Activated naive CD4-positive, alpha-beta T cell treated with anti-CD3 and anti-CD28 coated beads, Interleukin-2, amount 50 U/mL, for 72 hours (primary cell): ENCODE measurements at regions not wholly inside any gene's neighbourhood (a gene's known extent, or its start where the extent isn't known, plus 50 kb on each side); places are given as distances from the start of the nearest gene placed in this dataset.
"Not testable (repeated sequence)": the region's sequence is repeated elsewhere in the genome, so short reads cannot be mapped to it uniquely, and the experiment has no call there.

Experiments used
- ATAC-seq, 2 donors: fragments of 150-1000 bp; cut with Tn5 transposase; 2 replicates each; pipeline ENCODE4 v1.10.0; 2021; ENCODE audit warnings: mild to moderate bottlenecking in 2 of 2, moderate library complexity in 2 of 2
- DNase-seq, 2 donors: peaks; one replicate each; pipeline ENCODE4 v3.0.0; 2021 to 2022; ENCODE audit warnings: low spot score in 2 of 2
- H3K27ac Mint-ChIP-seq, 2 donors: one replicate each; pipeline ENCODE4 v1.8.0; 2022; ENCODE audit warnings: mild to moderate bottlenecking in 2 of 2, mixed read lengths in 2 of 2
- H3K36me3 Mint-ChIP-seq, 2 donors: one replicate each; pipeline ENCODE4 v1.8.0; 2022; ENCODE audit warnings: mixed read lengths in 2 of 2
- H3K9me3 Mint-ChIP-seq, 2 donors: one replicate each; pipeline ENCODE4 v1.8.0; 2022; ENCODE audit warnings: mixed read lengths in 2 of 2

- Mint-ChIP-seq H3K9me3 (peaks cover 0 to 4% of the 10 kb centered on the region in 2 donors), H3K27ac (no peak overlapping the region), H3K36me3 (no peaks in the 10 kb centered on the region)
- ATAC-seq (no peak), DNase-seq (no peak)
Observed at GRCh38 chr7:118366363-118366762, 141.9 kb downstream of the ANKRD7 start.

DNA sequence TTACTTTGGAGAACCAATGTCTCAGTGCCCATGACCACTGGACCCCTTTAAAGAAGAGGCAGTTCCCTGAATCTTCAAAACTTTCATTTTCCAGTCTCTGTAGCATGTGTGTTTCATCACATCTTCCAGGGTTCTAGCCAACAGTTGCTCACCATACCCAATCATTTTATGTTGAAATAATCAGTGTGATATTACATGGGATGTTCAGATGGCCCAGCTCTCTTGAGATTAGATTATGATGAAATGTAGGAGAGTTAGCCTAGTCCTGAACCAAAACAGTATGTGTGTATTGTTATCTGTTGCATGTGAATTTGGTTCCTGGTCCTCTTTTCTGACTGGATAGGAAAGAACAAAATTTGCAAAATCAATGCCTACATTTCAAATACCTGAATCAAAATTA is 144.5 kb downstream of the ANKRD7 start:
- Mint-ChIP-seq H3K9me3 (peaks cover 0 to 9% of the 10 kb centered on the region in 2 donors), H3K36me3 (no peaks in the 10 kb centered on the region), H3K27ac (no peak overlapping the region)
- DNase-seq (no peak), ATAC-seq (no peak)

DNA sequence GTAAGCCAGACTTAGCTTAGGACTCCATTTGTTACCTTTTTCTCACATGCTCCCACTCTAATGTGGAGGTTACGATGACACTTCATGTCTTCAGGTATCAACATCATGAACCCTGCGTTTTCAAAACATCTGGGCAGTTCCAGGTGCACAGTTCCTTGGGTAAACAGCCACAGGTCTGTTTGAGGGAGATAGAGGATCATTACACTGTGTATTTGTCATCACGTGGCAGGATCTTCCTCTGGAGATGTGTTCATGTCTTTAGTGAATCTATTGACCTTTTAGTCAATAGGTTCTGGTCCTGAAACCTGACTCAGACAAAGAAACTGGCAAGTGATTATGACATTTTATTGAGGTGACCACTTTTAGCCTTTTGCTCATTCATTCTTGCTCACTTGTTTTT is 145.5 kb downstream of the ANKRD7 start:
- Mint-ChIP-seq H3K27ac (no peak overlapping the region), H3K9me3 (peaks cover 0 to 12% of the 10 kb centered on the region in 2 donors), H3K36me3 (no peaks in the 10 kb centered on the region)
- DNase-seq = no peak
- ATAC-seq = no peak

DNA sequence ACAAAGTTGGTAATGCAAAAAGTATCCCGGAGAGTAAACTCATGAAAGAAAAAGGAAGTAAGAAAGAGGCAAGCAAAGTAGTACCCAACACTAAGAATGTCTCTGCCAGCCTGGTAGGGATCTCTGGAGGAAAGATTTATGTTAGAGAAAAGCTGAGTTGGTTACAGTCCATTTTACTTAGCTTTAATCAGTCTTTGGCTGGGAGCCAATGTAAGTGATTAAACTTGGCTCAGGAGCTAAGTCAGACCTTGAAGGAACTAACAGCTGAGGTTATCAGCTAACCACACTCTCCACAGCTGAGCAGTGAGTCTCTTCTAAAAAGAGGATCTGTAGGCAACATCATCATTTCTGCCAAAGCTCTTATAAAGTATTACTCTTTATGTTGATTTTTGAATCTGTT is 148.0 kb downstream of the ANKRD7 start:
- H3K9me3 Mint-ChIP-seq = peaks cover under 1 to 8% of the 10 kb centered on the region in 2 donors
- H3K36me3 Mint-ChIP-seq = no peaks in the 10 kb centered on the region
- no peak overlapping the region for H3K27ac Mint-ChIP-seq
- DNase-seq = no peak
- no peak for ATAC-seq

GRCh38 chr7:118389629-118390028 is 165.1 kb downstream of the ANKRD7 start:
- H3K9me3 Mint-ChIP-seq = peaks cover 0 to 4% of the 10 kb centered on the region in 2 donors
- no peak for DNase-seq
- H3K36me3 Mint-ChIP-seq = no peaks in the 10 kb centered on the region
- no peak overlapping the region for H3K27ac Mint-ChIP-seq
- ATAC-seq = no peak

GRCh38 chr7:118404211-118404610 is 179.7 kb downstream of the ANKRD7 start:
- no peak for ATAC-seq
- H3K9me3 Mint-ChIP-seq = peaks cover 4% of the 10 kb centered on the region in 2 donors
- H3K36me3 Mint-ChIP-seq = no peaks in the 10 kb centered on the region
- H3K27ac Mint-ChIP-seq = no peak overlapping the region
- no peak for DNase-seq

- Mint-ChIP-seq H3K9me3 (no peaks in the 10 kb centered on the region), H3K27ac (no peak overlapping the region), H3K36me3 (no peaks in the 10 kb centered on the region)
- DNase-seq = no peak
- ATAC-seq = no peak
Observed at GRCh38 chr7:118418433-118418832, 193.9 kb downstream of the ANKRD7 start.

DNA sequence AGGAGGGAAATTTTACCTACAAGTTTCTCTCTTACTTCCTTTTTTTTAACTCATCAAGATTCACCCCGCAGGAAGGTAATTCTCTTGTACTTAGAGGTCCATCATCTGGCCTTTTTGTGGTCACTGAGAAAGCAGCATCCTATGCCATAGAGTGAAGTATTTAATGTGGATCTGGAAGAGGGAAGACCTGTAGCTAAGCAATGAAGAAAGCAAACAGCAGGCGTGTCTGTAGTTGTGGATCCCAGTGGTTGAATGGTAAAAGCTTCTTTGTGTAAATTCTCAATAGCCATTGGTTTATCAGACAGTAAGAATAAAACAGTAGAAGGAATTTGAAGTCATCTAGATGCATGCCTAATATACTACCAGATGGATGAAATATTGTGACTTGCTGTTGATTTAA is 196.4 kb downstream of the ANKRD7 start:
- peaks cover 0 to 5% of the 10 kb centered on the region in 2 donors for H3K9me3 Mint-ChIP-seq
- DNase-seq = no peak
- no peaks in the 10 kb centered on the region for H3K36me3 Mint-ChIP-seq
- H3K27ac Mint-ChIP-seq = no peak overlapping the region
- ATAC-seq = no peak

DNA sequence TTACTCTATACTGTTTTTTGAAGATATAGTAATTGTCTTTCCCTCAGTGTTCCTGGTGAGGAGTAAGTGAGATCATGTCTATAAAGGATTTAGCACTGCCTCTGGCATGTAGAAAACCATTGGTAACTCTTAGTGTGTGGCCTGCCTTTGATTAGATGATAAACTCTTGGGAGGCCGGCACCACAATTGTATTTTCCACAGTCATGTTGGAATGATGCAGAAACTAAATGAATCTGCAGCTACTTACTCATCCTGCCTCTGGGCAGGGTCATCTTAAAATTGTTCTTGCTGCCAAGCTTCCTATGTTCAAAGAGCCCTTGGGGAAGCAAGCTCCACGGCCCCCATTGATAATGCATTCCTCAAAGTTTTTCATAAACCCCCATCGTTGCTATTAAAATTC is 204.6 kb downstream of the ANKRD7 start:
- H3K9me3 Mint-ChIP-seq = peaks cover 22 to 27% of the 10 kb centered on the region in 2 donors
- no peak for ATAC-seq

DNA sequence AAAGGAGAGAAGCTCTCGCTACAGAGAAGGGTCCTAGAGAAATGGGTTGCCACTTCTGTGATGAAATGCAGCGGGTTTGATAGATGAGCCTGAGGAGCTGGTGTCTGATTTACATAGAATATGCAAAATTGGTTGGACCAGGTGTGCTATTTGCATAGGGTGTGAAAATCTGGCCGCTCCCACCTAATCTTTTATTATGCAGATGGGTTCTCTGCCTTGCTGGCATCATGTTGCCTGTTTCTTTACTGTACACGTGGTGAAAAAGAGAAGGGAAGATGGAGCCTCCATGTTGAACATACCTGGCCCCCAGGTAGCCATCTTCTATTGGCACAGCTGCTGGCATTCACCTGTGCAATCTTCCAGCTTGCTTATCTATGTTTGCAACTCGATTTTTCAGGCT is 212.2 kb downstream of the ANKRD7 start:
- peaks cover 0 to 13% of the 10 kb centered on the region in 2 donors for H3K36me3 Mint-ChIP-seq
- H3K27ac Mint-ChIP-seq = no peak overlapping the region
- no peak for DNase-seq
- peaks cover 35% of the 10 kb centered on the region in 2 donors for H3K9me3 Mint-ChIP-seq
- ATAC-seq = no peak

More for the DNA sequence above, 204.6 kb downstream of the ANKRD7 start:
- Mint-ChIP-seq H3K27ac (no peak overlapping the region), H3K36me3 (peaks cover 0 to 4% of the 10 kb centered on the region in 2 donors)
- DNase-seq = no peak

GRCh38 chr7:118449030-118449429 is 224.5 kb downstream of the ANKRD7 start:
- not testable (repeated sequence) for DNase-seq, H3K36me3 Mint-ChIP-seq, ATAC-seq, H3K27ac Mint-ChIP-seq
- H3K9me3 Mint-ChIP-seq = peaks cover 1 to 12% of the 10 kb centered on the region in 2 donors

- no peak for DNase-seq
- no peak for ATAC-seq
- H3K9me3 Mint-ChIP-seq = peaks cover 5 to 15% of the 10 kb centered on the region in 2 donors
Observed at GRCh38 chr7:118449797-118450567, 225.5 kb downstream of the ANKRD7 start.

GRCh38 chr7:118452128-118452527 is 227.6 kb downstream of the ANKRD7 start:
- peaks cover 7 to 18% of the 10 kb centered on the region in 2 donors for H3K9me3 Mint-ChIP-seq
- no peak for ATAC-seq
- DNase-seq = no peak
- no peaks in the 10 kb centered on the region for H3K36me3 Mint-ChIP-seq
- no peak overlapping the region for H3K27ac Mint-ChIP-seq

More at GRCh38 chr7:118449797-118450567, 225.5 kb downstream of the ANKRD7 start:
- Mint-ChIP-seq H3K36me3 (no peaks in the 10 kb centered on the region), H3K27ac (no peak overlapping the region)

- DNase-seq (no peak), ATAC-seq (no peak)
- Mint-ChIP-seq H3K36me3 (no peaks in the 10 kb centered on the region), H3K27ac (no peak overlapping the region), H3K9me3 (peaks cover 4 to 6% of the 10 kb centered on the region in 2 donors)
Observed at GRCh38 chr7:118467381-118467780, 242.9 kb downstream of the ANKRD7 start.

GRCh38 chr7:118472581-118472980 is 248.1 kb downstream of the ANKRD7 start:
- ATAC-seq (no peak), DNase-seq (no peak)
- Mint-ChIP-seq H3K36me3 (no peaks in the 10 kb centered on the region), H3K9me3 (peaks cover 5 to 19% of the 10 kb centered on the region in 2 donors), H3K27ac (no peak overlapping the region)

GRCh38 chr7:118473271-118473670 is 248.8 kb downstream of the ANKRD7 start:
- DNase-seq (no peak), ATAC-seq (no peak)
- H3K9me3 Mint-ChIP-seq = peaks cover 5 to 24% of the 10 kb centered on the region in 2 donors
- H3K27ac Mint-ChIP-seq = no peak overlapping the region
- H3K36me3 Mint-ChIP-seq = no peaks in the 10 kb centered on the region

GRCh38 chr7:118476036-118476435 is 251.5 kb downstream of the ANKRD7 start:
- no peaks in the 10 kb centered on the region for H3K36me3 Mint-ChIP-seq
- H3K27ac Mint-ChIP-seq = no peak overlapping the region
- peaks cover 5 to 24% of the 10 kb centered on the region in 2 donors for H3K9me3 Mint-ChIP-seq
- DNase-seq (no peak), ATAC-seq (no peak)

- ATAC-seq = no peak
- Mint-ChIP-seq H3K36me3 (no peaks in the 10 kb centered on the region), H3K9me3 (peaks cover 5 to 18% of the 10 kb centered on the region in 2 donors), H3K27ac (no peak overlapping the region)
- no peak for DNase-seq
Observed at GRCh38 chr7:118477036-118477435, 252.5 kb downstream of the ANKRD7 start.
